B cell (primary cell): ENCODE measurements at regions not wholly inside any gene's neighbourhood (a gene's known extent, or its start where the extent isn't known, plus 50 kb on each side); places are given as distances from the start of the nearest gene placed in this dataset.

Source experiments
- ATAC-seq: fragments of 200-7000 bp; cut with Tn5 transposase; one replicate; pipeline ENCODE4 v1.10.0; 2021; ENCODE audit warnings: low read depth, mild to moderate bottlenecking, moderate number of reproducible peaks, moderate library complexity
- CTCF ChIA-PET: fragments of 350-600 bp; sonication (Branson Sonifier 250); formaldehyde crosslinking; loops from one replicate; lab custom pipeline; 2021; ENCODE audit warnings: antibody characterized with exemption, inconsistent platforms; lab: Charles Lee
- POLR2A ChIA-PET: fragments of 350-600 bp; sonication (Branson Sonifier 250); formaldehyde crosslinking; loops from one replicate; lab custom pipeline; 2021; ENCODE audit warnings: antibody characterized with exemption; lab: Charles Lee
- DNase-seq: peaks from one replicate; pipeline ENCODE4 v3.0.0; 2013
- H2AFZ ChIP-seq: 2 replicates; pipeline ENCODE4 v1.6.1; 2012; ENCODE audit warnings: mild to moderate bottlenecking, low read depth, low read length; ENCODE audit not compliant: insufficient read depth, poor library complexity, severe bottlenecking
- H3K27ac ChIP-seq, 2 donors: 1 replicate in 1 of 2; 2 replicates in 1 of 2; pipeline ENCODE4 v1.5.1; 2012 to 2013; ENCODE audit warnings: low read length in 2 of 2, mild to moderate bottlenecking in 2 of 2, moderate library complexity in 1 of 2
- H3K27me3 ChIP-seq, 4 experiments: fragments of 200-600 bp in 1 of 4; sonication (generic) in 1 of 4; replicated peaks in 1 of 4; 1 replicate in 2 of 4; 2 replicates in 2 of 4; pipeline versions ENCODE4 v1.6.1 to v1.7.0; 2013 to 2016; ENCODE audit warnings: low read length in 3 of 4, mild to moderate bottlenecking in 2 of 4, mixed read lengths in 1 of 4, moderate library complexity in 1 of 4; ENCODE audit not compliant: insufficient read depth in 4 of 4, control insufficient read depth in 3 of 4; ENCODE audit errors: control extremely low read depth in 1 of 4
- H3K36me3 ChIP-seq, 2 experiments: replicated peaks in 1 of 2; 1 replicate in 1 of 2; 2 replicates in 1 of 2; pipeline versions ENCODE4 v1.6.1 to v1.7.1; 2013; ENCODE audit warnings: low read length in 1 of 2; ENCODE audit not compliant: insufficient read depth in 2 of 2, control insufficient read depth in 1 of 2; ENCODE audit errors: control extremely low read depth in 1 of 2, extremely low read depth in 1 of 2
- H3K4me1 ChIP-seq, 2 donors: fragments of 200-600 bp in 1 of 2; sonication (generic) in 1 of 2; 1 replicate in 1 of 2; 2 replicates in 1 of 2; pipeline versions ENCODE4 v1.5.1 to v1.6.1; 2013 to 2017; ENCODE audit warnings: low read length in 2 of 2; ENCODE audit not compliant: control insufficient read depth in 2 of 2, insufficient read depth in 2 of 2
- H3K4me2 ChIP-seq: replicated peaks from 2 replicates; pipeline ENCODE3; 2012; ENCODE audit warnings: mild to moderate bottlenecking, low read depth, low read length; ENCODE audit not compliant: poor library complexity, severe bottlenecking
- H3K4me3 ChIP-seq, 5 experiments: fragments of 200-600 bp in 1 of 5; sonication (generic) in 1 of 5; 1 replicate in 3 of 5; 2 replicates in 2 of 5; pipeline versions ENCODE4 v1.5.1 to v1.7.0; 2011 to 2016; ENCODE audit warnings: low read length in 4 of 5, mild to moderate bottlenecking in 4 of 5, low read depth in 2 of 5, control low read depth in 1 of 5, moderate library complexity in 1 of 5; ENCODE audit not compliant: insufficient read depth in 1 of 5; ENCODE audit errors: control extremely low read depth in 1 of 5, extremely low read depth in 1 of 5
- H3K79me2 ChIP-seq: fragments of 200-600 bp; sonication (generic); one replicate; pipeline ENCODE4 v1.6.0; 2016; ENCODE audit warnings: low read length; ENCODE audit not compliant: control insufficient read depth, insufficient read depth
- H3K9ac ChIP-seq: fragments of 200-600 bp; sonication (generic); 2 replicates; pipeline ENCODE4 v1.6.1; 2017; ENCODE audit warnings: mild to moderate bottlenecking, low read length, moderate library complexity
- H3K9me3 ChIP-seq, 3 donors: one replicate each; pipeline versions ENCODE4 v1.6.1 to v1.7.1; 2013; ENCODE audit warnings: low read length in 2 of 3; ENCODE audit not compliant: control insufficient read depth in 2 of 3, insufficient read depth in 1 of 3; ENCODE audit errors: control extremely low read depth in 1 of 3
- H4K20me1 ChIP-seq: 2 replicates; pipeline ENCODE4 v1.6.0; 2012; ENCODE audit warnings: mild to moderate bottlenecking, low read length; ENCODE audit not compliant: insufficient read depth, control insufficient read depth, poor library complexity, severe bottlenecking
- H3K27ac Mint-ChIP-seq: one replicate; pipeline ENCODE4 v1.8.0; 2021; ENCODE audit warnings: mixed read lengths
- H3K27me3 Mint-ChIP-seq: one replicate; pipeline ENCODE4 v1.8.0; 2021; ENCODE audit warnings: mixed read lengths
- H3K4me1 Mint-ChIP-seq: one replicate; pipeline ENCODE4 v1.8.0; 2021; ENCODE audit warnings: mixed read lengths
- H3K4me3 Mint-ChIP-seq: one replicate; pipeline ENCODE4 v1.8.0; 2021; ENCODE audit warnings: mixed read lengths
- H3K9me3 Mint-ChIP-seq: one replicate; pipeline ENCODE4 v1.8.0; 2022; ENCODE audit warnings: mixed read lengths; ENCODE audit not compliant: insufficient read depth
- EZH2 ChIP-seq: IDR thresholded peaks from 2 replicates; pipeline ENCODE4 v1.6.1; 2012; ENCODE audit warnings: borderline replicate concordance, low read depth, mild to moderate bottlenecking, moderate library complexity, low read length; ENCODE audit not compliant: insufficient read depth, poor library complexity, severe bottlenecking
- WGBS: methylation state at CpG from one replicate; pipeline ENCODE4 v1.1.5; 2013; ENCODE audit warnings: missing lambda C conversion rate; ENCODE audit not compliant: insufficient coverage; 5-methylcytosine and 5-hydroxymethylcytosine counted together
- intact Hi-C: fragments of 100-400 bp; cut with micrococcal nuclease; formaldehyde crosslinking; loops from one replicate; pipeline ENCODE4 v1.10.0; 2022
- TF ChIP-seq, protein P1 (sequence below): fragments of 200-600 bp; IDR thresholded peaks from one replicate; pipeline ENCODE4 v1.8.0; 2022; ENCODE audit warnings: antibody characterized with exemption, mild to moderate bottlenecking

DNA sequence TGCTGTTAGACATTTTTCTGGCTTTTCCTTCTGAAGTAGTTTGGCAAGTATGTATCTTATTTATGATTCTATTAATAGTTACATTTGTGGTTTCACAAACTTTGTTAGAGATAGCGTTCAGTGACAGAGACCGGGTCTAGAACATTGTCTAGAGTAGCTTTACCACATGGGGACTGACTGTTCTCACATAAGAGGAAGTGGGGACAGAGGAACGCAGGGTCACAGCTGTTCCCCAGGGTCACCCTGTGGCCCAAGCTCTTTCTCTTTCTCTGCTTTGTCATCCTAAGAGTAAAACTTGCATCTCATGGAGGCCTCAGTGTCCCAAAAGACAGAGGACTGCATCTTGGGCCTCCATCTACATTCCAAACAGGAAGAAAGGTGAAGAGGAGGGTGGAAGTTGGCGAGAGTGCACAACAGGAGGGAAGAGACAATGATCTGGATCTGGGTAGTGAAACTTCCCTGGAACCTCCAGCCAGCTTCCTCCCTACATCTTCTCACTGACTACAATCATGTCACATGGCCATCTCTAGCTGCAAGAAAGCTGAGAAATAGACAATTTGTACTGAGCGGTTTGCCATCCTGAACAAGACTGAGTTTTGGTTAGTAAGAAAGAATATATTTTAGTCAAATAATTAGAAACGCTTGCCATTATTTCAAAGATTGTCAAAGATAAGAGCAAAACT is 645.8 kb upstream of the ARID1B start:
- Histone ChIP-seq H3K27me3 (no peaks in the 10 kb centered on the region), H3K9me3 (no peaks in the 10 kb centered on the region), H2AFZ (peak overlapping the region; percentile 60), H3K27ac (peak overlapping the region in 1 of 2 donors; percentile 21), H3K4me1 (peaks cover 5 to 8% of the 10 kb centered on the region in 2 donors), H3K36me3 (no peaks in the 10 kb centered on the region), H3K9ac (peak overlapping the region; percentile 23), H3K4me2 (peak overlapping the region; percentile 38), H3K4me3 (no peak overlapping the region), H3K79me2 (no peaks in the 10 kb centered on the region), H4K20me1 (no peaks in the 10 kb centered on the region)
- Mint-ChIP-seq H3K4me3 (no peak overlapping the region), H3K9me3 (peaks cover 10% of the 10 kb centered on the region), H3K27ac (peak overlapping the region; percentile 38), H3K27me3 (no peaks in the 10 kb centered on the region), H3K4me1 (peaks cover 9% of the 10 kb centered on the region)
- 0% methylated on average over 1 of the region's 6 CpGs for WGBS
- ChIA-PET CTCF (interaction anchor here (0.6 kb wide), 1 partner anchor 33 kb away, joined by 3 read pairs; no protein-coding TSS in a partner anchor), POLR2A (no interaction called here)
- TF ChIP-seq, protein P1, sequence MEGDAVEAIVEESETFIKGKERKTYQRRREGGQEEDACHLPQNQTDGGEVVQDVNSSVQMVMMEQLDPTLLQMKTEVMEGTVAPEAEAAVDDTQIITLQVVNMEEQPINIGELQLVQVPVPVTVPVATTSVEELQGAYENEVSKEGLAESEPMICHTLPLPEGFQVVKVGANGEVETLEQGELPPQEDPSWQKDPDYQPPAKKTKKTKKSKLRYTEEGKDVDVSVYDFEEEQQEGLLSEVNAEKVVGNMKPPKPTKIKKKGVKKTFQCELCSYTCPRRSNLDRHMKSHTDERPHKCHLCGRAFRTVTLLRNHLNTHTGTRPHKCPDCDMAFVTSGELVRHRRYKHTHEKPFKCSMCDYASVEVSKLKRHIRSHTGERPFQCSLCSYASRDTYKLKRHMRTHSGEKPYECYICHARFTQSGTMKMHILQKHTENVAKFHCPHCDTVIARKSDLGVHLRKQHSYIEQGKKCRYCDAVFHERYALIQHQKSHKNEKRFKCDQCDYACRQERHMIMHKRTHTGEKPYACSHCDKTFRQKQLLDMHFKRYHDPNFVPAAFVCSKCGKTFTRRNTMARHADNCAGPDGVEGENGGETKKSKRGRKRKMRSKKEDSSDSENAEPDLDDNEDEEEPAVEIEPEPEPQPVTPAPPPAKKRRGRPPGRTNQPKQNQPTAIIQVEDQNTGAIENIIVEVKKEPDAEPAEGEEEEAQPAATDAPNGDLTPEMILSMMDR = no peak
- no peak for TF ChIP-seq EZH2
- ATAC-seq (peak; percentile 79), DNase-seq (peak; percentile 39)
- intact Hi-C loops = no loop called here

DNA sequence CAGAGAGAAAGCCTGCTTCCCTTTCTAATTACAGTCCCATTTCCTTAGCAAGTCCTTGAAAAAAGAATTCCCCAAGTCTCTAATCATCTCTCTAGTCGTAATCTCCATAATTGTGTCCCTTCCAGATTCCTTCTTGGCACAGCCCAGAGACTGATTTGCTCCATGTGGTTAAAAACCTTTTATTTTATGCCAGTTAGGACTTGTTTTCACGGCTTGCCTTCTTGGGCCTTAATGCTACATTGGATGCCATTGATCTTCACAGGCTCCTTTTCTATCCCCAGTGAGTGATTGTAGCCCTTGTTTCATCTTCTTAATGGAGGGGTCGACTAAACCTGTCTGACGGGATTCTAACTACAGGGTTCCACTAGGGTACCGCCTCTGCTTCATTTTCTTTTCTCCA is 650.6 kb upstream of the ARID1B start:
- intact Hi-C loops = no loop called here
- TF ChIP-seq, protein P1 = no peak
- no peak for TF ChIP-seq EZH2
- H3K79me2 ChIP-seq = no peaks in the 10 kb centered on the region
- Mint-ChIP-seq H3K4me3 (no peak overlapping the region), H3K9me3 (no peaks in the 10 kb centered on the region), H3K27ac (no peak overlapping the region), H3K27me3 (no peaks in the 10 kb centered on the region), H3K4me1 (peaks cover 8% of the 10 kb centered on the region)
- ChIA-PET POLR2A (no interaction called here), CTCF (no interaction called here)
- no peak overlapping the region for H3K27ac ChIP-seq
- H3K9ac ChIP-seq = no peak overlapping the region
- H2AFZ ChIP-seq = no peak overlapping the region
- H4K20me1 ChIP-seq = no peaks in the 10 kb centered on the region
- H3K4me2 ChIP-seq = no peak overlapping the region
- ATAC-seq (no peak), DNase-seq (no peak)
- no peaks in the 10 kb centered on the region for H3K9me3 ChIP-seq
- 92% methylated on average over 2 of the region's 5 CpGs for WGBS
- H3K36me3 ChIP-seq = no peaks in the 10 kb centered on the region
- H3K4me3 ChIP-seq = no peak overlapping the region
- H3K4me1 ChIP-seq = peaks cover 4 to 7% of the 10 kb centered on the region in 2 donors
- H3K27me3 ChIP-seq = no peaks in the 10 kb centered on the region
